GM21786 (cell line): ENCODE measurements at regions not wholly inside any gene's neighbourhood (a gene's known extent, or its start where the extent isn't known, plus 50 kb on each side); places are given as distances from the start of the nearest gene placed in this dataset.
"Not testable (repeated sequence)": the region's sequence is repeated elsewhere in the genome, so short reads cannot be mapped to it uniquely, and the experiment has no call there.

Experiments used
- ATAC-seq: cut with Tn5 transposase; IDR thresholded peaks from one replicate; pipeline ENCODE4 v1.9.1; 2021; ENCODE audit not compliant: unreplicated experiment

DNA sequence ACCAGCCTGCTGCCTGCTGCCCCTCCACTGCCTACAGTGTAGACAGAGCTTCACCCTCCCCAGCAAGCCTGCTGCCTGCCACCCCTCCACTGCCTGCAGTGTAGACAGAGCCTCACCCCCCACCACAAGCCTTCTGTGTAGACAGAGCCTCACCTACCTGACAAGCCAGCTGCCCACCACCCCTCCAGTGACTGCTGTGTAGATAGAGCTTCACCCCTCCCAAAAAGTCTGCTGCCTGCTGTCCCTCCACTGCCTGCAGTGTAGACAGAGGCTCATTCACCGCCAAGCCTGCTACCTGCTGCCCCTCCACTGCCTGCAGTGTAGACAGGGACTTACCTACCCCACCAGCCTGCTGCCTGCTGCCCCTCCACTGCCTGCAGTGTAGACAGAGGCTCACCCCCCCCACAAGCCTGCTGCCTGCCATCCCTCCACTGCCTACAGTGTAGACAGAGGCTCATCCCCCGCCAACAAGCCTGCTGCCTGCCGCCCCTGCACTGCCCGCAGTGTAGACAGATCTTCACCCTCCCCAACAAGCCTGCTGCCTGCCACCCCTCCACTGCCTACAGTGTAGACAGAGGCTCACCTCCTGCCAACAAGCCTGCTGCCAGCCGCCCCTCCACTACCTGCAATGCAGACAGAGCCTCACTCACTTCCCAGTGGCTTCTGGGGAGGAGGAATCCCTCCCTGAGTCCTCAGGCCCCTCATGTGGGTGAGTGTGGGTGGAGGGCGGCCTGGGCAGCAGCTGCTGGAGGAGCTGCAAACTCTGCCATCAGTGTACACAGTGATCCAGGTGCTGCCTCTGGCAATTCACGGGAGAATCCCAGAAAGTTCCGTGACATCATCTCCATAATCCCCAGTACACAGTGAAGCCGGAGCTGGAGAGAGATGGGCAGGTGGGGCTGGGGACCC lies 140.9 kb downstream of the DLL1 start:
- ATAC-seq: no peak

DNA sequence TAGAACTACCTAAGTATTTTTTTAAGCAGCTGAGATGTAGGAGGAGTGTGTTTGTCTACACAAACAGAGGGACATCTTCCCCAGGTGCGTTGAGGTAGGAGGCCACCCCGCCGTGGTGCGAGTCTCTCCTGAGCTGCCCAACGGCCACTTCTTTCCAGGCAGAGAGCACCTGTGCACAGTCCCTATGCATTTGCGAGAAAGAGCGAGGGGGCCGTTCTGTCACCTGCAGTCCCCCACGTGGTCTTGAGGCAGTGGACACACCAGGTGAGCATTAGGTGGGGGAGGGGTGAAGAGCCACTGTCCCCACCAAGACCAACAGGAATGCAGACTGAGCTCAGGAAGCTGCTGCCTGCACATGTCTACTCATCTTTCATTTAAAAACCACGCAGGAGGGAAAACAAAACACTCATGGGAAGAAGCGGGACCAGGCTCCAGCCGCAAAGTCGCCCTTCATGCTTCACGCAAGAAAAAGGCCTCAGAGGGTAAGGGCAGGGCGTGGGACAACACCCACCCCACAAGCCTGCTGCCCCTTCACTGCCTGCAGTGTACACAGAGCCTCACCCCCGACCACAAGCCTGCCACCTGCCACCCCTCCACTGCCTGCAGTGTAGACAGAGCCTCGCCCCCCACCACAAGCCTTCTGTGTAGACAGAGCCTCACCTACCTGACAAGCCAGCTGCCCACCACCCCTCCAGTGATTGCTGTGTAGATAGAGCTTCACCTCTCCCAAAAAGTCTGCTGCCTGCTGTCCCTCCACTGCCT lies 142.0 kb downstream of the DLL1 start:
- ATAC-seq: no peak

DNA sequence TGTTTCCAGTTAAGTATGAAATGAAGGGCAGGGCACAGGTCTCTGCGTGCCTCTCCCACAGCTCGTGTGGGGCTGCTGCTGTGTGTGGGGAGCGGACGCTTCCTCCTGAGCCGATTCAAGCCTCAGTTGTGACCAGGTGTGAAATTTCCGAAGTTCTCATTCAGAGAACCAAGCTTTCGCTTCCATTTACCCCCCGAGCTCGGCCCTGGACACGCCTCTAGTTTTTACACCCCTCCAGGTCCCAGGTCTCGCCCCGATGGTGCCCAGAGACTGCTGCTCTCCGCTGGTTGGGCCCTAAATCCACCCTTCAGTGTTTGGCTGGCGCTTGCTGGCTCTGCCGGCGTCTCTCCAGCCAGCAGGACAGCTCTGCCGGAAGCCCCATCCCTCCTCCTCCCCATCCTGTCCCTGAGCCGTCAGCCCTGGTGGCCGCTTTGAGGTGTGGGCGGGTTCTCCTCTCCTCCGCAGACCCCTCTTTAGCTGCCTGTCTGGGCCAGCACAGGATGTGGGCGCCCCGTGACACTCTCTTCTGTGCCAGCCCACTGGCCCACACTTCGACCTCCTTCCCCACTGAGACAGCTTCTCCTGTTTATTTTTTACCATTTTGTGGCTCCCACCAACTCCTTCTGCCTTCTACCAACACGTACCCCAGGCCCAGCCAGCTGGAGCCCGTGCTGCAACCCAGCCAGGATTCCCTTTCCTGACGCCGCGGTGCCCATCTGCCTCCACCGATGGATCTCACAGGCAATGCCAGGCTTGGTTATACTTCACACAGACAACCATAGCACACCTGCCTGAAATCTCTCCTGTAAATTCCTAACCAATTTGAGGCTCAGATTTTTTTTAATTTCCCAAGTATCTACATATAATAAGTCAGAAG lies 142.8 kb downstream of the DLL1 start:
- ATAC-seq: no peak

DNA sequence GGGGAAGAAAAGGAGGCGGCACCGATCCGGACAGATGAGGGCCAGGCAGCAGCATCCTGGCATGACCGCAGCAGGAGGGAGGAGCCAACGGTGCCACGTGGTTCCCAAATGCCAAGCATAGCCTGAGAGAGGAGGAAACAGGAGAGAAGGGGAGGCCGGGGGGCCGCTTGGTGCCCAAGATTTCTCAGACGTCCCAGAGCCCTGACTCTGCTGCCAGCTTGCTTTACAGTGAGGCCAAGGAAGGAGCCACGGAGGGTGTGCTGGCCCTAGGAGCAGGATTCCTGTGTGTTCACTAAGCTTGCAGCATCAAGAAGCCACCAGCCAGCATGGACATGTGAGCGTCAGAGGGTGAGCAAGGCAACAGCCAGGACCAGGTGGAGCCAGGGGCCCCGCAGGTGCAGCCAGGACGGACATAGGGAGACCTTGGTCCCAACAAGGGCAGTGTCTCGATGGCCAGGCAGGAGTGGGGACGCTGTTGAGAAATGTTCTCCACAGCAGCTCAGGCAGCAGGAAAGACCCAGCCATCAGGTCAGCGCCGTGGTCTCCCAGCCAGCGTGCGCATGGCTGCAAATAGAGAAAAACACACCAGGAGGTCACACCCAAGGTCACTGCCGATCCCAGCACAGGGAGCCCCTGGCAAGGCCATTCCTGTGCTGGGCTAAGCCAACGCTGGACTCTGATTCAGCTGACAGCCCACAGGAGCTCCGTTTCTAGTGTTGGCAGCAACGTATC lies 143.7 kb downstream of the DLL1 start:
- ATAC-seq: no peak

- ATAC-seq: no peak
Observed at GRCh38 chr6:170146640-170147039, 144.2 kb downstream of the DLL1 start.

DNA sequence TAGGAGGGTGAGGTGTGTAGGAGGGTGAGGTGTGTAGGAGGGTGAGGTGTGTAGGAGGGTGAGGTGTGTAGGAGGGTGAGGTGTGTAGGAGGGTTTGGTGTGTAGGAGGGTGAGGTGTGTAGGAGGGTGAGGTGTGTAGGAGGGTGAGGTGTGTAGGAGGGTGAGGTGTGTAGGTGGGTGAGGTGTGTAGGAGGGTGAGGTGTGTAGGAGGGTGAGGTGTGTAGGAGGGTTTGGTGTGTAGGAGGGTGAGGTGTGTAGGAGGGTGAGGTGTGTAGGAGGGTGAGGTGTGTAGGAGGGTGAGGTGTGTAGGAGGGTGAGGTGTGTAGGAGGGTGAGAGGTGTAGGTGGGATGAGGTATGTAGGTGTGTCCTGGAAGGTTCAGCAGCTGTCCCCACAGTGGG lies 144.7 kb downstream of the DLL1 start:
- not testable (repeated sequence) for ATAC-seq

DNA sequence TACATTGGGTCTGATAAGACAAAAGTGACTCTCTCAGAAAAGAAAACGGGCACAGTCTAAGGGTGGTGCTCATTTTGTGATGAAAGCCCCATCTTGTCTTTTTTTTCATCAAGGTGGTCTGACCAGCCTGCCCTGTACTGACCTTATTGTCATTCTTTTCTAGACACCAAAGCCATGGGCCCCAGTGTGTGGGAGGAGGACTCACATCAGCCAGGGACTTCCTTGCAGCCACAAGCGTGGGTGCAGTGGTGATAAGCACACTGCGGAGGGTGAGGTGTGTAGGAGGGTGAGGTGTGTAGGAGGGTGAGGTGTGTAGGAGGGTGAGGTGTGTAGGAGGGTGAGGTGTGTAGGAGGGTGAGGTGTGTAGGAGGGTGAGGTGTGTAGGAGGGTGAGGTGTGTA lies 145.2 kb downstream of the DLL1 start:
- not testable (repeated sequence) for ATAC-seq

DNA sequence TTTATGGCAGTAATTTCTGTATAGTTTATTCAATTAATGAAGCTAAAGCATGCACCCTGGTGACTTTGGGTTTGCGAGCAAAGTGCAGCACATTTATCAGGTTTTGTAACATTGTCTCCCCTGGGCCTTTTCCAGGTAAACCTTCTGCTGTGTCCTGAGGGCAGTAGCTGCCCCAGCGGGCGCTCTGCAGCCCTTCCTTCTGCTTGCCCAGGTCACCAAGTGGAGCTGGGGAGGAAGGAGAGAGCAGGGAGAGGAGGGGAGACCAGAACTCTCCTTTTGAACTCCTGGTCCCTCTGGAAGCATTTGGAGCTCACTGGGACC lies 145.6 kb downstream of the DLL1 start:
- no peak for ATAC-seq

DNA sequence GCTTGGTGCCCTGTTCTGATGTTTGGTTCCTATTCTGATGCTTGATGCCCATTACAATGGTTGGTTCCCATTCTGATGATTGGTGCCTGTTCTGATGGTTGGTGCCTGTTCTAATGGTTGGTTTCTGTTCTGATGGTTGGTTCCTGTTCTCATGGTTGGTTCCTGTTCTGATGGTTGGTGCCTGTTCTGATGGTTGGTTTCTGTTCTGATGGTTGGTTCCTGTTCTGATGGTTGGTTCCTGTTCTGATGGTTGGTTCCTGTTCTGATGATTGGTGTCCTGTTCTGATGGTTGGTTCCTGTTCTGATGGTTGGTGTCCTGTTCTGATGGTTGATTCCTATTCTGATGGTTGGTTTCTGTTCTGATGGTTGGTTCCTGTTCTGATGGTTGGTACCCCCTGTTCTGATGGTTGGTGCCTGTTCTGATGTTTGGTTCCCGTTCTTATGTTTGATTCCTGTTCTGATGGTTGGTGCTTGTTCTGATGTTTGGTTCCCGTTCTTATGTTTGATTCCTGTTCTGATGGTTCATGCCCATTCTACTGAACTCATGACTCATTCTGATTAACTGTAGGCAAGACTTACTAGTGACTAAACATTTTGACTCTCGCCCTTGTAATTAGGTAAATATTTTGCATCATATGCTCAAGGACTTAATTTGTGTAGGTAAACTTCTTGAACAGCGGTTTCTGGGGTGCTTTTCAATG lies 146.2 kb downstream of the DLL1 start:
- no peak for ATAC-seq

DNA sequence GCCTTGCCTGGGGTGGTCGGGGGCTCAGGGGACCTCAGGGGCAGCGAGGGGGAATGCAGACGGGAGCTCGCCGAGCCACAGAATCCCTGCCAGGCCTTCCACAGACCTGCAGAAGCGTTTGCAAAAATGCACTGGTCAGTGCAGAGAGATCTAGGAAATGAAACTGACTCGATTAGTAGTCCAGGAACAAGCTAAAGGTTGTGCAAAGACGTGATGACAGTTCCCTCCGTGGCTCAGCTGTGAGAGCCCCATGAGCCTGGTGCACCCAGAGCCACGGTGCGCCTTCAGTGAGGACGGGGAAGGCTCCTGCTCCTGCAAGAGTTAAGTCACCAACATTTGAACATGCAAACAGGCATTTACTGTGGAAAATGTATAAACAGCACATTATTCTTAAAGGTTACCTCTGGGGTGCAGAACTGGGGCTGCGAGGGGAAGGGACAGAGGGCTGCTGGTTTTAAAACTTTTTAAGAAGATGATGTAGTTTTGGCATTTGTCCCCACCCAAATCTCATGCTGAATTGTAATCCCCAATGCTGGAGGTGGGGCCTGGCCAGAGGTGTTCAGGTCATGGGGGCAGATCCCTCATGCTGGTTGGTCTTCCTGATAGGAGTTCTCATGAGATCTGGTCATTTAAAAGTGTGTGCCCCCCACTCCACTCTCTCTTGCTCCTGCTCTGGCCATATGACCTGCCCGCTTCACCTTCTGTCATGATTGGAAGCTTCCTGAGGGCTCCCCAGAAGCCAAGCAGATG lies 147.3 kb downstream of the DLL1 start:
- ATAC-seq: no peak

DNA sequence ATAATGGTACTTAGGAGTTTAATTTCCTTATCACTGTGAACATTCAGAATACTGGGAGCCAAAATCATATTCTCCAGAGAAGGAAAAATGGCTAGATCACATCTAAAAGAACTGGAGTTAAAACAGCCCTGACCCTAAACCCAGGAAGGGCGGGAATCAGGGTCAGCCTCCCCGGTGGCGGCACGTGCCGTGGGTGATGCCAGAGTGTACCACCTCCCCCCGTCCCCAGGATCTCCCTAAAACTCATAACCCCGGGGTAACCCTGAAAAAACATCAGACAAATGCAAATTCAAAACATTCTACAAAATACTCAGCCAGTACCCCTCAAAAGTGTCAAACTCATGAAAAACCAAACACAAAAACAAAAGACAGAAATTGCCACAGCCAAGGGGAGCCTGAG lies 148.3 kb downstream of the DLL1 start:
- ATAC-seq: no peak

GRCh38 chr6:170141061-170141460 lies 149.8 kb downstream of the DLL1 start:
- ATAC-seq: not testable (repeated sequence)

GRCh38 chr6:170140129-170140528 lies 150.7 kb downstream of the DLL1 start:
- ATAC-seq: no peak

- no peak for ATAC-seq
Observed at GRCh38 chr6:170139531-170139930, 151.3 kb downstream of the DLL1 start.

DNA sequence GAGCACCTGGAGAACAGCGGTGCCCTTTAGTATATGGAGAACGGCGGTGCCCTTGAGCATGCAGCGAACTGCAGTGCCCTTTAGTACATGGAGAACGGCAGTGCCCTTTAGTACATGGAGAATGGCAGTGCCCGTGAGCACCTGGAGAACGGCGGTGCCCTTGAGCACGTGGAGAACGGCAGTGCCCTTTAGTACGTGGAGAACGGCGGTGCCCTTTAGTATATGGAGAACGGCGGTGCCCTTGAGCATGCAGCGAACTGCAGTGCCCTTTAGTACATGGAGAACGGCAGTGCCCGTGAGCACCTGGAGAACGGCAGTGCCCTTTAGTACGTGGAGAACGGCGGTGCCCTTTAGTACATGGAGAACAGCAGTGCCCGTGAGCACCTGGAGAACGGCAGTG lies 151.8 kb downstream of the DLL1 start:
- ATAC-seq: not testable (repeated sequence)

DNA sequence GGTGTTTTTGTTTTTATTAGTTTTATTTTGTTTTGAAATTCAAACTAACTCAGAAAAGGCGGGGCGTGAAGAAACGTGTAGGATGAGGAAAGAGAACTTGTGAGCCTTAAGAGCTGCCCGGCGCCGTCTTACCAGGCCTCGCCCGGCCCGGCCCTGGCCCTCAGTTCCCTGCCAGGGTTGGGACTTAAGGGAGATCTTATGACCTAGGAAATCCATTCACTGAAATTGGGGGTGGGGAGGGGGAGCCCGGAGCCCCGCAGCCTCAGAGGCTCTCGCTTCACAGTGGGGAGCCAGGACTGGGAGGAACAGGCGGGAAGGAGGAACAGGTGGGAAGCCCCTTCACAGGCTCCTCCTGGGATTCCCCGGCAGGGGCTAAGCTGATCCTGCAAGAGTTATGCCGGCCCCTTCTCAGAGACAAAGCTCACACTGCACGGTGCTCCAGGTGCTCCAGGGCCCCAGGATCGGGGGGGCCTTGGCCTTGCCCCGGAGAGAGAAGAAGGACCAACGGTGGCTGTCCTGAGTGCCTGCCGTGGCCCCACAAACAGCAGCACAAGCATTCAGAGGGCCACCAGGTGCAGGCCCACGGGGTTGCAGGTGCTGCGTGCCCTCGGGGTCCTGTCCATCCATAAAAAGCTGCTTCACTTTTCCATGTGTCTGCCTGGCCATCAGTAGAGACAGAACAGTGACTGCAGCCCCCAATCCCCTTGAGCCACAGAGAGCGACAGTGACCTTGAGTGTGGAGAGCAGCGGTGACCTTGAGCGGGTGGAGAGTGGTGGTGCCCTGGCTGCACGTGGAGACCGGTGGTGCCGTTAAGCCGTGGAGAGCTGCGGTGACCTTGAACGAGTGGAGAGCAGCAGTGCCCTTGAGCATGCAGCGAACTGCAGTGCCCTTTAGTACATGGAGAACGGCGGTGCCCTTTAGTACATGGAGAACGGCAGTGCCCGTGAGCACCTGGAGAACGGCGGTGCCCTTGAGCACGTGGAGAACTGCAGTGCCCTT lies 152.7 kb downstream of the DLL1 start:
- no peak for ATAC-seq

- ATAC-seq: no peak
Observed at GRCh38 chr6:170137176-170137891, 153.5 kb downstream of the DLL1 start.
